GM23338 (cell line): ENCODE measurements at regions not wholly inside any gene's neighbourhood (a gene's known extent, or its start where the extent isn't known, plus 50 kb on each side); places are given as distances from the start of the nearest gene placed in this dataset.

Experiments
- EZH2 ChIP-seq: fragments of 200-600 bp; sonication (generic); IDR thresholded peaks from one replicate; pipeline ENCODE4 v1.8.0; 2017; ENCODE audit warnings: antibody characterized with exemption, mild to moderate bottlenecking, low read depth; ENCODE audit not compliant: unreplicated experiment
- EZH2phosphoT487 ChIP-seq: fragments of 200-600 bp; sonication (generic); IDR thresholded peaks from one replicate; pipeline ENCODE4 v1.8.1; 2018; ENCODE audit warnings: antibody characterized with exemption; ENCODE audit not compliant: unreplicated experiment
- JUNB ChIP-seq: IDR thresholded peaks from one replicate; pipeline ENCODE4 v1.6.1; 2016; ENCODE audit warnings: antibody characterized with exemption; ENCODE audit not compliant: unreplicated experiment
- NANOG ChIP-seq: IDR thresholded peaks from 2 replicates; pipeline ENCODE4 v1.6.1; 2016; ENCODE audit warnings: antibody characterized with exemption, borderline replicate concordance
- POLR2AphosphoS5 ChIP-seq: IDR thresholded peaks from 2 replicates; pipeline ENCODE4 v1.6.1; 2016; ENCODE audit warnings: antibody characterized with exemption, low read depth
- STAT1 ChIP-seq: IDR thresholded peaks from one replicate; pipeline ENCODE4 v1.6.1; 2016; ENCODE audit warnings: antibody characterized with exemption; ENCODE audit not compliant: unreplicated experiment
- TF ChIP-seq, protein P1 (sequence below), 2 experiments: fragments of 200-600 bp in 1 of 2; sonication (generic) in 1 of 2; conservative IDR thresholded peaks; 2 replicates each; pipeline versions ENCODE4 v1.5.1 to v1.6.1; 2016 to 2017; ENCODE audit warnings: antibody characterized with exemption in 2 of 2, low read depth in 2 of 2, mild to moderate bottlenecking in 2 of 2, moderate library complexity in 1 of 2
- TF ChIP-seq, protein P2 (sequence below): IDR thresholded peaks from one replicate; pipeline ENCODE4 v1.6.1; 2018; ENCODE audit warnings: antibody characterized with exemption; ENCODE audit not compliant: unreplicated experiment
- TF ChIP-seq, protein P3 (sequence below): fragments of 250-450 bp; sonication (Bioruptor Pico); IDR thresholded peaks from 2 replicates; pipeline ENCODE4 v1.5.0; 2020; ENCODE audit warnings: mild to moderate bottlenecking, moderate library complexity

DNA sequence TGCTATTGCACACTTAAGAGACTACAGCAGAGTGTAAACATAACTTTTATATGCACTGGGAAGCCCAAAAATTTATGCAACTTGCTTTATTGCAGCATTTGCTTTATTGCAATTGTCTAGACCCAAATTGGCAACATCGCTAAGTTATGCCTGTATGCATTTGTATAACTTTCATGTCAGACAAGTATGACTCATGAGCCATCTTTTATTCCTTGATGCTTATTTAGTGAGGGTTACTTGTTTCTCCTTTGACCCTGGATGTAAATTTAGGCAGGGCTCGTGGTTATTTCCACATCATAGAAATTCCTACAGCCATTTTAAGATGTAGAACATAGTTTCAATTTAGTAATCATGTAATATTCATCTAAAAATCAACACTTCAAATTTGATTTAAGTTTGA, 130.3 kb upstream of the LY86 start:
- TF ChIP-seq, protein P1, sequence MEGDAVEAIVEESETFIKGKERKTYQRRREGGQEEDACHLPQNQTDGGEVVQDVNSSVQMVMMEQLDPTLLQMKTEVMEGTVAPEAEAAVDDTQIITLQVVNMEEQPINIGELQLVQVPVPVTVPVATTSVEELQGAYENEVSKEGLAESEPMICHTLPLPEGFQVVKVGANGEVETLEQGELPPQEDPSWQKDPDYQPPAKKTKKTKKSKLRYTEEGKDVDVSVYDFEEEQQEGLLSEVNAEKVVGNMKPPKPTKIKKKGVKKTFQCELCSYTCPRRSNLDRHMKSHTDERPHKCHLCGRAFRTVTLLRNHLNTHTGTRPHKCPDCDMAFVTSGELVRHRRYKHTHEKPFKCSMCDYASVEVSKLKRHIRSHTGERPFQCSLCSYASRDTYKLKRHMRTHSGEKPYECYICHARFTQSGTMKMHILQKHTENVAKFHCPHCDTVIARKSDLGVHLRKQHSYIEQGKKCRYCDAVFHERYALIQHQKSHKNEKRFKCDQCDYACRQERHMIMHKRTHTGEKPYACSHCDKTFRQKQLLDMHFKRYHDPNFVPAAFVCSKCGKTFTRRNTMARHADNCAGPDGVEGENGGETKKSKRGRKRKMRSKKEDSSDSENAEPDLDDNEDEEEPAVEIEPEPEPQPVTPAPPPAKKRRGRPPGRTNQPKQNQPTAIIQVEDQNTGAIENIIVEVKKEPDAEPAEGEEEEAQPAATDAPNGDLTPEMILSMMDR (conservative IDR thresholded peaks at IDR 0.05; ENCODE audit: low read depth in 2 of 2) = no peak
- no peak for TF ChIP-seq EZH2phosphoT487
- TF ChIP-seq POLR2AphosphoS5 = no peak
- TF ChIP-seq, protein P2, sequence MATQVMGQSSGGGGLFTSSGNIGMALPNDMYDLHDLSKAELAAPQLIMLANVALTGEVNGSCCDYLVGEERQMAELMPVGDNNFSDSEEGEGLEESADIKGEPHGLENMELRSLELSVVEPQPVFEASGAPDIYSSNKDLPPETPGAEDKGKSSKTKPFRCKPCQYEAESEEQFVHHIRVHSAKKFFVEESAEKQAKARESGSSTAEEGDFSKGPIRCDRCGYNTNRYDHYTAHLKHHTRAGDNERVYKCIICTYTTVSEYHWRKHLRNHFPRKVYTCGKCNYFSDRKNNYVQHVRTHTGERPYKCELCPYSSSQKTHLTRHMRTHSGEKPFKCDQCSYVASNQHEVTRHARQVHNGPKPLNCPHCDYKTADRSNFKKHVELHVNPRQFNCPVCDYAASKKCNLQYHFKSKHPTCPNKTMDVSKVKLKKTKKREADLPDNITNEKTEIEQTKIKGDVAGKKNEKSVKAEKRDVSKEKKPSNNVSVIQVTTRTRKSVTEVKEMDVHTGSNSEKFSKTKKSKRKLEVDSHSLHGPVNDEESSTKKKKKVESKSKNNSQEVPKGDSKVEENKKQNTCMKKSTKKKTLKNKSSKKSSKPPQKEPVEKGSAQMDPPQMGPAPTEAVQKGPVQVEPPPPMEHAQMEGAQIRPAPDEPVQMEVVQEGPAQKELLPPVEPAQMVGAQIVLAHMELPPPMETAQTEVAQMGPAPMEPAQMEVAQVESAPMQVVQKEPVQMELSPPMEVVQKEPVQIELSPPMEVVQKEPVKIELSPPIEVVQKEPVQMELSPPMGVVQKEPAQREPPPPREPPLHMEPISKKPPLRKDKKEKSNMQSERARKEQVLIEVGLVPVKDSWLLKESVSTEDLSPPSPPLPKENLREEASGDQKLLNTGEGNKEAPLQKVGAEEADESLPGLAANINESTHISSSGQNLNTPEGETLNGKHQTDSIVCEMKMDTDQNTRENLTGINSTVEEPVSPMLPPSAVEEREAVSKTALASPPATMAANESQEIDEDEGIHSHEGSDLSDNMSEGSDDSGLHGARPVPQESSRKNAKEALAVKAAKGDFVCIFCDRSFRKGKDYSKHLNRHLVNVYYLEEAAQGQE = no peak
- TF ChIP-seq EZH2 = no peak
- TF ChIP-seq STAT1 = no peak
- no peak for TF ChIP-seq JUNB
- TF ChIP-seq, protein P3, sequence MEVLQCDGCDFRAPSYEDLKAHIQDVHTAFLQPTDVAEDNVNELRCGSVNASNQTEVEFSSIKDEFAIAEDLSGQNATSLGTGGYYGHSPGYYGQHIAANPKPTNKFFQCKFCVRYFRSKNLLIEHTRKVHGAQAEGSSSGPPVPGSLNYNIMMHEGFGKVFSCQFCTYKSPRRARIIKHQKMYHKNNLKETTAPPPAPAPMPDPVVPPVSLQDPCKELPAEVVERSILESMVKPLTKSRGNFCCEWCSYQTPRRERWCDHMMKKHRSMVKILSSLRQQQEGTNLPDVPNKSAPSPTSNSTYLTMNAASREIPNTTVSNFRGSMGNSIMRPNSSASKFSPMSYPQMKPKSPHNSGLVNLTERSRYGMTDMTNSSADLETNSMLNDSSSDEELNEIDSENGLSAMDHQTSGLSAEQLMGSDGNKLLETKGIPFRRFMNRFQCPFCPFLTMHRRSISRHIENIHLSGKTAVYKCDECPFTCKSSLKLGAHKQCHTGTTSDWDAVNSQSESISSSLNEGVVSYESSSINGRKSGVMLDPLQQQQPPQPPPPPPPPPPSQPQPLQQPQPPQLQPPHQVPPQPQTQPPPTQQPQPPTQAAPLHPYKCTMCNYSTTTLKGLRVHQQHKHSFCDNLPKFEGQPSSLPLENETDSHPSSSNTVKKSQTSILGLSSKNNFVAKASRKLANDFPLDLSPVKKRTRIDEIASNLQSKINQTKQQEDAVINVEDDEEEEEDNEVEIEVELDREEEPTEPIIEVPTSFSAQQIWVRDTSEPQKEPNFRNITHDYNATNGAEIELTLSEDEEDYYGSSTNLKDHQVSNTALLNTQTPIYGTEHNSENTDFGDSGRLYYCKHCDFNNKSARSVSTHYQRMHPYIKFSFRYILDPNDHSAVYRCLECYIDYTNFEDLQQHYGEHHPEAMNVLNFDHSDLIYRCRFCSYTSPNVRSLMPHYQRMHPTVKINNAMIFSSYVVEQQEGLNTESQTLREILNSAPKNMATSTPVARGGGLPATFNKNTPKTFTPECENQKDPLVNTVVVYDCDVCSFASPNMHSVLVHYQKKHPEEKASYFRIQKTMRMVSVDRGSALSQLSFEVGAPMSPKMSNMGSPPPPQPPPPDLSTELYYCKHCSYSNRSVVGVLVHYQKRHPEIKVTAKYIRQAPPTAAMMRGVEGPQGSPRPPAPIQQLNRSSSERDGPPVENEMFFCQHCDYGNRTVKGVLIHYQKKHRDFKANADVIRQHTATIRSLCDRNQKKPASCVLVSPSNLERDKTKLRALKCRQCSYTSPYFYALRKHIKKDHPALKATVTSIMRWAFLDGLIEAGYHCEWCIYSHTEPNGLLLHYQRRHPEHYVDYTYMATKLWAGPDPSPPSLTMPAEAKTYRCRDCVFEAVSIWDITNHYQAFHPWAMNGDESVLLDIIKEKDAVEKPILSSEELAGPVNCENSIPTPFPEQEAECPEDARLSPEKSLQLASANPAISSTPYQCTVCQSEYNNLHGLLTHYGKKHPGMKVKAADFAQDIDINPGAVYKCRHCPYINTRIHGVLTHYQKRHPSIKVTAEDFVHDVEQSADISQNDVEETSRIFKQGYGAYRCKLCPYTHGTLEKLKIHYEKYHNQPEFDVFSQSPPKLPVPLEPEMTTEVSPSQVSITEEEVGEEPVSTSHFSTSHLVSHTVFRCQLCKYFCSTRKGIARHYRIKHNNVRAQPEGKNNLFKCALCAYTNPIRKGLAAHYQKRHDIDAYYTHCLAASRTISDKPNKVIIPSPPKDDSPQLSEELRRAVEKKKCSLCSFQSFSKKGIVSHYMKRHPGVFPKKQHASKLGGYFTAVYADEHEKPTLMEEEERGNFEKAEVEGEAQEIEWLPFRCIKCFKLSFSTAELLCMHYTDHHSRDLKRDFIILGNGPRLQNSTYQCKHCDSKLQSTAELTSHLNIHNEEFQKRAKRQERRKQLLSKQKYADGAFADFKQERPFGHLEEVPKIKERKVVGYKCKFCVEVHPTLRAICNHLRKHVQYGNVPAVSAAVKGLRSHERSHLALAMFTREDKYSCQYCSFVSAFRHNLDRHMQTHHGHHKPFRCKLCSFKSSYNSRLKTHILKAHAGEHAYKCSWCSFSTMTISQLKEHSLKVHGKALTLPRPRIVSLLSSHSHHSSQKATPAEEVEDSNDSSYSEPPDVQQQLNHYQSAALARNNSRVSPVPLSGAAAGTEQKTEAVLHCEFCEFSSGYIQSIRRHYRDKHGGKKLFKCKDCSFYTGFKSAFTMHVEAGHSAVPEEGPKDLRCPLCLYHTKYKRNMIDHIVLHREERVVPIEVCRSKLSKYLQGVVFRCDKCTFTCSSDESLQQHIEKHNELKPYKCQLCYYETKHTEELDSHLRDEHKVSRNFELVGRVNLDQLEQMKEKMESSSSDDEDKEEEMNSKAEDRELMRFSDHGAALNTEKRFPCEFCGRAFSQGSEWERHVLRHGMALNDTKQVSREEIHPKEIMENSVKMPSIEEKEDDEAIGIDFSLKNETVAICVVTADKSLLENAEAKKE = no peak
- no peak for TF ChIP-seq NANOG
